Transverse colon (tissue), 4 donors: ENCODE measurements at regions not wholly inside any gene's neighbourhood (a gene's known extent, or its start where the extent isn't known, plus 50 kb on each side); places are given as distances from the start of the nearest gene placed in this dataset.

Experiments used
- EP300 ChIP-seq: sonication (generic); formaldehyde crosslinking; IDR thresholded peaks from one replicate; pipeline ENCODE4 v1.6.1; 2017; ENCODE audit warnings: antibody characterized with exemption, low read depth
- POLR2A ChIP-seq: fragments of 450-650 bp; IDR thresholded peaks from one replicate; pipeline ENCODE4 v1.6.1; 2016; ENCODE audit warnings: antibody characterized with exemption, mild to moderate bottlenecking, moderate library complexity
- POLR2AphosphoS5 ChIP-seq, 3 donors: sonication (generic); formaldehyde crosslinking; IDR thresholded peaks; one replicate each; pipeline ENCODE4 v1.6.1; 2016; ENCODE audit warnings: antibody characterized with exemption in 3 of 3
- TF ChIP-seq, protein P1 (sequence below), 5 experiments: fragments of 200-600 bp in 3 of 5; fragments of 450-650 bp in 2 of 5; sonication (generic) in 3 of 5; IDR thresholded peaks; 1 replicate in 2 of 5; 2 replicates in 3 of 5; pipeline ENCODE4 v1.5.1; 2016 to 2017; ENCODE audit warnings: antibody characterized with exemption in 5 of 5, inconsistent platforms in 3 of 5, mild to moderate bottlenecking in 2 of 5, moderate library complexity in 1 of 5

DNA sequence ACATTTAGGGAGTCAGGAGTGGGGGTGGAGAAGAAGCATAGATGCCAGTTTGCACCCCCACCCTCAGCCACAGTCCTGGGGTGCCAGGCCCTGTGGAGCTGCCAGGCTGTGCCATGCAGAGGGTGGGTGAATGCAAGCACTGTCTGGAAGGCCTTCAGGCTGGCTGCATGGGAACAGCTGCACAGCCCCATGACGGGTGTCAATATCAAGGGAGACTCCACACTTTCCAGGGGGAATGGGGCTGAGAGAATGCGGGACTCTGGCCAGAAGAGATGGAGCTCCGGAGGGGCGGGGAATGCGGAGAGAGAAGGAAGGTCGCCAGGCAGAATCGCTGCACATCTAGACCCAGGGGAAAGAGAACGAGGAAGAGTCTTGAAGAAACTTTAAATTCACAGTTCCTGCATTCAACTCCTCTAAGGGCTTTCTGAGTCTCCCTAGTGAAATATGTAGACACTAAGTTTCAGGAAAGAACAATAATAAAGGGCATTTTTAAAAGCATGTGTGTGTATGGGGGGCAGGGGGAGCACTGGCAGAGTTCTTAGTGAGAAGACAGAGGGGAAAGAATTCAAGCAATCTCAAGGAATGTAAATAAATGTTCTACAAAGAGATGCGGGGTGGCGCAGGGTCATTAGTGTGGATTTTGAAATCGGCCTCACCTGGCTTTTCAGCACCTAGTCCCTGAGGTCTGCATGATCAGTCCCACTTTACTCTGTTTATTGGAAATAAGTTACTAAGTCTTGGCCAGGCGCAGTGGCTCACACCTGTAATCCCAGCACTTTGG, 59.1 kb downstream of the BOD1 start:
- TF ChIP-seq POLR2A, result no peak
- TF ChIP-seq, protein P1, sequence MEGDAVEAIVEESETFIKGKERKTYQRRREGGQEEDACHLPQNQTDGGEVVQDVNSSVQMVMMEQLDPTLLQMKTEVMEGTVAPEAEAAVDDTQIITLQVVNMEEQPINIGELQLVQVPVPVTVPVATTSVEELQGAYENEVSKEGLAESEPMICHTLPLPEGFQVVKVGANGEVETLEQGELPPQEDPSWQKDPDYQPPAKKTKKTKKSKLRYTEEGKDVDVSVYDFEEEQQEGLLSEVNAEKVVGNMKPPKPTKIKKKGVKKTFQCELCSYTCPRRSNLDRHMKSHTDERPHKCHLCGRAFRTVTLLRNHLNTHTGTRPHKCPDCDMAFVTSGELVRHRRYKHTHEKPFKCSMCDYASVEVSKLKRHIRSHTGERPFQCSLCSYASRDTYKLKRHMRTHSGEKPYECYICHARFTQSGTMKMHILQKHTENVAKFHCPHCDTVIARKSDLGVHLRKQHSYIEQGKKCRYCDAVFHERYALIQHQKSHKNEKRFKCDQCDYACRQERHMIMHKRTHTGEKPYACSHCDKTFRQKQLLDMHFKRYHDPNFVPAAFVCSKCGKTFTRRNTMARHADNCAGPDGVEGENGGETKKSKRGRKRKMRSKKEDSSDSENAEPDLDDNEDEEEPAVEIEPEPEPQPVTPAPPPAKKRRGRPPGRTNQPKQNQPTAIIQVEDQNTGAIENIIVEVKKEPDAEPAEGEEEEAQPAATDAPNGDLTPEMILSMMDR (IDR thresholded peaks at IDR 0.05), result no peak
- no peak for TF ChIP-seq POLR2AphosphoS5 (IDR thresholded peaks at IDR 0.05)
- TF ChIP-seq EP300, result no peak
